HEK293 (cell line): ENCODE measurements at regions not wholly inside any gene's neighbourhood (a gene's known extent, or its start where the extent isn't known, plus 50 kb on each side); places are given as distances from the start of the nearest gene placed in this dataset.

ENCODE experiments used
- PRDM1 ChIP-seq: fragments of 450-650 bp; formaldehyde crosslinking; IDR thresholded peaks from 2 replicates; pipeline ENCODE4; 2016; ENCODE audit warnings: missing biosample characterization, missing genetic modification characterization
- ZEB2 ChIP-seq: fragments of 450-650 bp; formaldehyde crosslinking; IDR thresholded peaks from 2 replicates; pipeline ENCODE4 v1.5.1; 2016; ENCODE audit warnings: missing biosample characterization, missing genetic modification characterization
- ZNF114 ChIP-seq: fragments of 450-650 bp; formaldehyde crosslinking; IDR thresholded peaks from 2 replicates; pipeline ENCODE4 v1.5.0; 2017; ENCODE audit warnings: missing biosample characterization, missing genetic modification characterization
- ZNF366 ChIP-seq: fragments of 450-650 bp; formaldehyde crosslinking; conservative IDR thresholded peaks from 2 replicates; pipeline ENCODE4 v1.5.1; 2016; ENCODE audit warnings: missing biosample characterization, missing genetic modification characterization
- ZNF426 ChIP-seq: fragments of 450-650 bp; formaldehyde crosslinking; IDR thresholded peaks from 2 replicates; pipeline ENCODE4 v1.5.1; 2017; ENCODE audit warnings: missing biosample characterization, missing genetic modification characterization, mild to moderate bottlenecking, inconsistent platforms, moderate library complexity
- ZNF664 ChIP-seq: fragments of 450-650 bp; formaldehyde crosslinking; IDR thresholded peaks from 2 replicates; pipeline ENCODE4 v1.5.1; 2016; ENCODE audit warnings: missing biosample characterization, missing genetic modification characterization
- TF ChIP-seq, protein P1 (sequence below): fragments of 450-650 bp; IDR thresholded peaks from 2 replicates; pipeline ENCODE4 v1.5.1; 2018; ENCODE audit warnings: missing biosample characterization, missing genetic modification characterization
- TF ChIP-seq, protein P2 (sequence below): fragments of 450-650 bp; formaldehyde crosslinking; IDR thresholded peaks from 2 replicates; pipeline ENCODE4 v1.5.1; 2016; ENCODE audit warnings: missing biosample characterization, missing genetic modification characterization

DNA sequence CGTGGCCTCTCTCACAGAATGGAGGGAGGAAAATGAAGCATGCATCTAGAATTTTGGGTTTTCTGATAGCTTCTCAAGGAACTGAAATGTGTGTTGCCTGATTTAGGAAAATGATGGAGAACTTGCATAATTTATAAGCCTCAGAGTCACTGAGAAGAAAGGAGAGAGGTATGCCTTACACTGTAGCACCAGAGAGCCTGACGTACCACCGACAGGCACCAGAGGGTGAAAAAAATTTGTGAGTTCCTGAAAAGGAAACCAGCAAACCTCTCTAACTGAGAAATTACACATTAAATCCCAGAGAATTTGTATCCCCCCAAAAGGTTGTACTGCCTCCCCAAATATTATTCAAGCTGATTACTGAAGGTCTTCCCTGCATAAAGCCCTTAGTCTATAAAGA lies 915.3 kb upstream of the SLITRK6 start:
- TF ChIP-seq, protein P1, sequence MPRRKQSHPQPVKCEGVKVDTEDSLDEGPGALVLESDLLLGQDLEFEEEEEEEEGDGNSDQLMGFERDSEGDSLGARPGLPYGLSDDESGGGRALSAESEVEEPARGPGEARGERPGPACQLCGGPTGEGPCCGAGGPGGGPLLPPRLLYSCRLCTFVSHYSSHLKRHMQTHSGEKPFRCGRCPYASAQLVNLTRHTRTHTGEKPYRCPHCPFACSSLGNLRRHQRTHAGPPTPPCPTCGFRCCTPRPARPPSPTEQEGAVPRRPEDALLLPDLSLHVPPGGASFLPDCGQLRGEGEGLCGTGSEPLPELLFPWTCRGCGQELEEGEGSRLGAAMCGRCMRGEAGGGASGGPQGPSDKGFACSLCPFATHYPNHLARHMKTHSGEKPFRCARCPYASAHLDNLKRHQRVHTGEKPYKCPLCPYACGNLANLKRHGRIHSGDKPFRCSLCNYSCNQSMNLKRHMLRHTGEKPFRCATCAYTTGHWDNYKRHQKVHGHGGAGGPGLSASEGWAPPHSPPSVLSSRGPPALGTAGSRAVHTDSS: no peak
- TF ChIP-seq ZNF114 (no peak), ZNF426 (tag by site-specific recombination) (no peak), ZEB2 (tag by site-specific recombination) (no peak), PRDM1 (tag by site-specific recombination) (no peak), ZNF664 (tag by site-specific recombination) (no peak), ZNF366 (no peak)
- TF ChIP-seq, protein P2, sequence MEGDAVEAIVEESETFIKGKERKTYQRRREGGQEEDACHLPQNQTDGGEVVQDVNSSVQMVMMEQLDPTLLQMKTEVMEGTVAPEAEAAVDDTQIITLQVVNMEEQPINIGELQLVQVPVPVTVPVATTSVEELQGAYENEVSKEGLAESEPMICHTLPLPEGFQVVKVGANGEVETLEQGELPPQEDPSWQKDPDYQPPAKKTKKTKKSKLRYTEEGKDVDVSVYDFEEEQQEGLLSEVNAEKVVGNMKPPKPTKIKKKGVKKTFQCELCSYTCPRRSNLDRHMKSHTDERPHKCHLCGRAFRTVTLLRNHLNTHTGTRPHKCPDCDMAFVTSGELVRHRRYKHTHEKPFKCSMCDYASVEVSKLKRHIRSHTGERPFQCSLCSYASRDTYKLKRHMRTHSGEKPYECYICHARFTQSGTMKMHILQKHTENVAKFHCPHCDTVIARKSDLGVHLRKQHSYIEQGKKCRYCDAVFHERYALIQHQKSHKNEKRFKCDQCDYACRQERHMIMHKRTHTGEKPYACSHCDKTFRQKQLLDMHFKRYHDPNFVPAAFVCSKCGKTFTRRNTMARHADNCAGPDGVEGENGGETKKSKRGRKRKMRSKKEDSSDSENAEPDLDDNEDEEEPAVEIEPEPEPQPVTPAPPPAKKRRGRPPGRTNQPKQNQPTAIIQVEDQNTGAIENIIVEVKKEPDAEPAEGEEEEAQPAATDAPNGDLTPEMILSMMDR (tag by site-specific recombination): no peak
